H1 (cell line): ENCODE measurements at regions not wholly inside any gene's neighbourhood (a gene's known extent, or its start where the extent isn't known, plus 50 kb on each side); places are given as distances from the start of the nearest gene placed in this dataset.

Experiments
- CTCF ChIA-PET: fragments of 300-600 bp; sonication (Branson Sonifier 250); formaldehyde crosslinking; loops from one replicate; lab custom pipeline; 2021; ENCODE audit not compliant: partially characterized antibody; lab: Charles Lee
- POLR2A ChIA-PET: fragments of 300-600 bp; sonication (Branson Sonifier 250); formaldehyde crosslinking; loops from one replicate; lab custom pipeline; 2021; ENCODE audit warnings: inconsistent platforms; ENCODE audit not compliant: partially characterized antibody; lab: Charles Lee
- DNase-seq, 2 experiments: peaks; one replicate each; pipeline versions ENCODE4 v3.0.0 to v3.0.0-alpha.2; 2010 to 2022; ENCODE audit warnings: low spot score in 2 of 2, low read depth in 1 of 2, mixed read lengths in 1 of 2
- FAIRE-seq: peaks from 2 replicates; lab custom pipeline; 2011; peaks lifted over from hg19 to GRCh38; lab: Jason Lieb, UNC
- H2AFZ ChIP-seq: 2 replicates; pipeline ENCODE4 v1.8.1; 2012; ENCODE audit warnings: low read length, inconsistent platforms
- H2AK5ac ChIP-seq: 2 replicates; pipeline ENCODE4 v1.6.1; 2013; ENCODE audit warnings: low read depth, low read length
- H2BK120ac ChIP-seq: replicated peaks from 2 replicates; pipeline ENCODE3; 2013; ENCODE audit warnings: low read depth, low read length, inconsistent platforms
- H2BK12ac ChIP-seq: 2 replicates; pipeline ENCODE4 v1.6.1; 2013; ENCODE audit warnings: low read depth, low read length
- H2BK15ac ChIP-seq: 2 replicates; pipeline ENCODE4 v1.6.1; 2013; ENCODE audit warnings: low read length
- H2BK20ac ChIP-seq: 2 replicates; pipeline ENCODE4 v1.6.1; 2013; ENCODE audit warnings: low read length
- H2BK5ac ChIP-seq: 2 replicates; pipeline ENCODE4 v1.6.1; 2013; ENCODE audit warnings: low read depth, low read length
- H3K14ac ChIP-seq: 2 replicates; pipeline ENCODE4 v1.6.1; 2013; ENCODE audit warnings: inconsistent platforms; ENCODE audit not compliant: insufficient read length
- H3K18ac ChIP-seq: 2 replicates; pipeline ENCODE4 v1.6.1; 2013; ENCODE audit warnings: low read length; ENCODE audit errors: extremely low read depth
- H3K23ac ChIP-seq: 2 replicates; pipeline ENCODE4 v1.6.1; 2013; ENCODE audit warnings: inconsistent platforms; ENCODE audit not compliant: insufficient read length
- H3K23me2 ChIP-seq: 2 replicates; pipeline ENCODE4 v1.6.1; 2013; ENCODE audit warnings: low read depth, low read length
- H3K27ac ChIP-seq: 2 replicates; pipeline ENCODE4 v1.6.1; 2011; ENCODE audit warnings: low read depth, low read length, inconsistent platforms
- H3K27me3 ChIP-seq, 4 experiments: replicated peaks in 1 of 4; 1 replicate in 1 of 4; 2 replicates in 3 of 4; pipeline versions ENCODE4 v1.6.1 to v1.8.1; 2011 to 2013; ENCODE audit warnings: low read length in 3 of 4, mild to moderate bottlenecking in 3 of 4, inconsistent platforms in 2 of 4, mixed read lengths in 2 of 4, moderate library complexity in 1 of 4; ENCODE audit not compliant: control insufficient read depth in 3 of 4, insufficient read depth in 3 of 4; ENCODE audit errors: extremely low read depth in 1 of 4
- H3K36me3 ChIP-seq, 4 experiments: 2 replicates each; pipeline versions ENCODE4 v1.6.1 to v1.8.1; 2011 to 2013; ENCODE audit warnings: mild to moderate bottlenecking in 4 of 4, low read length in 3 of 4, moderate library complexity in 2 of 4, control low read depth in 1 of 4, inconsistent platforms in 1 of 4; ENCODE audit not compliant: insufficient read depth in 4 of 4, control insufficient read depth in 2 of 4
- H3K4ac ChIP-seq: replicated peaks from 2 replicates; pipeline ENCODE3; 2013; ENCODE audit warnings: low read length, low read depth, mixed read lengths, inconsistent platforms; ENCODE audit not compliant: insufficient read length
- H3K4me1 ChIP-seq, 4 experiments: replicated peaks in 1 of 4; 1 replicate in 1 of 4; 2 replicates in 3 of 4; pipeline versions ENCODE4 v1.6.1 to v1.8.1; 2011 to 2013; ENCODE audit warnings: low read length in 3 of 4, inconsistent platforms in 2 of 4, mixed read lengths in 1 of 4; ENCODE audit not compliant: insufficient read depth in 4 of 4, control insufficient read depth in 3 of 4
- H3K4me2 ChIP-seq, 2 experiments: 2 replicates each; pipeline versions ENCODE4 v1.6.1 to v1.8.1; 2011 to 2013; ENCODE audit warnings: low read depth in 2 of 2, low read length in 2 of 2, control low read depth in 1 of 2, inconsistent platforms in 1 of 2, mild to moderate bottlenecking in 1 of 2; ENCODE audit not compliant: insufficient read depth in 1 of 2
- H3K4me3 ChIP-seq, 4 experiments: fragments of 200-600, 300-600 bp in 1 of 4; sonication (generic), shearing (Covaris generic), sonication (Bioruptor Twin) in 1 of 4; 2 replicates each; pipeline versions ENCODE4 v1.5.1 to v1.8.1; 2011 to 2016; ENCODE audit warnings: low read length in 4 of 4, low read depth in 3 of 4, control low read depth in 2 of 4, inconsistent platforms in 2 of 4, mild to moderate bottlenecking in 2 of 4, mixed read lengths in 1 of 4, moderate library complexity in 1 of 4; ENCODE audit not compliant: insufficient read depth in 2 of 4; ENCODE audit errors: extremely low read depth in 1 of 4
- H3K56ac ChIP-seq: replicated peaks from 2 replicates; pipeline ENCODE3; 2013; ENCODE audit warnings: low read depth, mild to moderate bottlenecking, mixed read lengths, low read length, inconsistent platforms; ENCODE audit not compliant: insufficient read length
- H3K79me1 ChIP-seq: 2 replicates; pipeline ENCODE4 v1.6.1; 2013; ENCODE audit warnings: low read depth, low read length, control low read depth
- H3K79me2 ChIP-seq, 2 experiments: 2 replicates each; pipeline versions ENCODE4 v1.6.1 to v1.8.1; 2012 to 2013; ENCODE audit warnings: low read length in 2 of 2, mild to moderate bottlenecking in 2 of 2, inconsistent platforms in 1 of 2; ENCODE audit not compliant: insufficient read depth in 2 of 2, control insufficient read depth in 1 of 2
- H3K9ac ChIP-seq, 4 experiments: replicated peaks in 1 of 4; 1 replicate in 1 of 4; 2 replicates in 3 of 4; pipeline versions ENCODE4 v1.6.1 to v1.8.1; 2011 to 2013; ENCODE audit warnings: low read depth in 3 of 4, low read length in 3 of 4, control low read depth in 2 of 4, mild to moderate bottlenecking in 2 of 4, moderate library complexity in 2 of 4, inconsistent platforms in 1 of 4; ENCODE audit errors: extremely low read depth in 1 of 4
- H3K9me3 ChIP-seq, 2 experiments: 2 replicates each; pipeline versions ENCODE4 v1.6.1 to v1.8.1; 2012 to 2013; ENCODE audit warnings: mild to moderate bottlenecking in 2 of 2, moderate library complexity in 2 of 2, control low read depth in 1 of 2, inconsistent platforms in 1 of 2, low read depth in 1 of 2, low read length in 1 of 2, mixed read lengths in 1 of 2; ENCODE audit not compliant: insufficient read depth in 2 of 2
- H4K20me1 ChIP-seq, 2 experiments: replicated peaks in 1 of 2; 2 replicates each; pipeline versions ENCODE3 to v1.8.1; 2011 to 2013; ENCODE audit warnings: inconsistent platforms in 2 of 2, low read length in 2 of 2, mild to moderate bottlenecking in 1 of 2; ENCODE audit not compliant: insufficient read depth in 2 of 2, control insufficient read depth in 1 of 2
- H4K5ac ChIP-seq: 2 replicates; pipeline ENCODE4 v1.6.1; 2013; ENCODE audit warnings: low read length, low read depth, mixed read lengths, inconsistent platforms; ENCODE audit not compliant: insufficient read length
- H4K8ac ChIP-seq: 2 replicates; pipeline ENCODE4 v1.8.0; 2013; ENCODE audit warnings: mild to moderate bottlenecking, moderate library complexity, low read length, inconsistent platforms; ENCODE audit not compliant: insufficient read depth; ENCODE audit errors: extremely low read depth
- H4K91ac ChIP-seq: replicated peaks from 2 replicates; pipeline ENCODE3; 2013; ENCODE audit warnings: low read length, mixed read lengths, inconsistent platforms; ENCODE audit not compliant: insufficient read length
- BACH1 ChIP-seq: IDR thresholded peaks from 2 replicates; pipeline ENCODE4 v1.6.1; 2012; ENCODE audit warnings: low read length, improper control_type of control experiment
- BRCA1 ChIP-seq: IDR thresholded peaks from 2 replicates; pipeline ENCODE4 v1.6.1; 2012; ENCODE audit warnings: low read depth, low read length, improper control_type of control experiment
- CEBPB ChIP-seq: IDR thresholded peaks from 2 replicates; pipeline ENCODE4 v1.6.1; 2012; ENCODE audit warnings: low read depth, low read length
- CHD1 ChIP-seq: IDR thresholded peaks from 2 replicates; pipeline ENCODE4 v1.6.1; 2012; ENCODE audit warnings: low read depth, low read length, improper control_type of control experiment
- CHD2 ChIP-seq: IDR thresholded peaks from 2 replicates; pipeline ENCODE4 v1.6.1; 2012; ENCODE audit warnings: low read length, improper control_type of control experiment
- E2F6 ChIP-seq: IDR thresholded peaks from 2 replicates; pipeline ENCODE4 v1.6.1; 2012; ENCODE audit warnings: inconsistent platforms
- EP300 ChIP-seq, 2 experiments: IDR thresholded peaks; 1 replicate in 1 of 2; 2 replicates in 1 of 2; pipeline ENCODE4 v1.6.1; 2011 to 2012; ENCODE audit warnings: low read depth in 2 of 2, low read length in 2 of 2, mild to moderate bottlenecking in 2 of 2, borderline replicate concordance in 1 of 2, inconsistent platforms in 1 of 2, moderate library complexity in 1 of 2
- JUN ChIP-seq: IDR thresholded peaks from 2 replicates; pipeline ENCODE4 v1.6.1; 2011; ENCODE audit warnings: low read depth, mild to moderate bottlenecking, improper control_type of control experiment, low read length
- RFX5 ChIP-seq: IDR thresholded peaks from 2 replicates; pipeline ENCODE4 v1.6.1; 2011; ENCODE audit warnings: low read depth, low read length, improper control_type of control experiment, borderline replicate concordance
- SP4 ChIP-seq: IDR thresholded peaks from 2 replicates; pipeline ENCODE4 v1.6.1; 2012; ENCODE audit warnings: low read length, inconsistent platforms
- TCF12 ChIP-seq: IDR thresholded peaks from 2 replicates; pipeline ENCODE4 v1.6.1; 2011; ENCODE audit warnings: low read depth, mild to moderate bottlenecking, low read length
- TEAD4 ChIP-seq: IDR thresholded peaks from 2 replicates; pipeline ENCODE4 v1.6.1; 2012; ENCODE audit warnings: low read depth, low read length, inconsistent platforms, mixed read lengths
- WGBS, 2 experiments: shearing (Covaris generic) in 1 of 2; methylation state at CpG; one replicate each; pipeline versions ENCODE4 v1.1.6 to v1.1.7; 2013 to 2015; ENCODE audit warnings: low lambda C conversion rate in 2 of 2, mixed read lengths in 2 of 2, inconsistent platforms in 1 of 2, low coverage in 1 of 2, missing lambda C conversion rate in 1 of 2; ENCODE audit not compliant: insufficient replicate concordance in 2 of 2, insufficient coverage in 1 of 2, insufficient read length in 1 of 2; ENCODE audit errors: extremely low coverage in 1 of 2, missing lambda C conversion rate in 1 of 2; 5-methylcytosine and 5-hydroxymethylcytosine counted together
- TF ChIP-seq, protein P1 (sequence below): IDR thresholded peaks from 2 replicates; pipeline ENCODE4 v1.6.1; 2012; ENCODE audit warnings: low read length, inconsistent platforms
- TF ChIP-seq, protein P2 (sequence below): IDR thresholded peaks from 2 replicates; pipeline ENCODE4 v1.6.1; 2012; ENCODE audit warnings: inconsistent platforms

DNA sequence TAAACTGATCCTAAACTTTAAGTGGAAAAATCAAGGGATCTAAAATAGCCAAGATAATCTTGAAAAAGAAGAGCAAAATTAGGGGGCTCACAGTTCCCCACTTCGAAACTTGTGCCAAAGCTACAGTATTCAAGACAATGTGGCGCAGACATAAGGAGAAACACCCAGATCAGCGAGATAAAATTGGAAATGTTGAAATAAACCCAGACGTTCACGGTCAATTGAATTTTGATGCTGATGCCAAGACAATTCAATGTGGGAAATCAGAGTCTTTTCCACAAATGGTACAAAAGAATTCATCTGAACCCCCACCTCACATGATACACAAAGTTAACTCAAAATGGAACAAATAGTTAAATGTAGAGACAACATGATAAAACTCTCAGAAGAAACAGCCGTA, 601.6 kb downstream of the BRD1 start:
- H3K23me2 ChIP-seq, result no peaks in the 10 kb centered on the region
- H3K9ac ChIP-seq, result no peak overlapping the region
- H3K36me3 ChIP-seq, result no peaks in the 10 kb centered on the region
- H2BK15ac ChIP-seq, result no peak overlapping the region
- H3K56ac ChIP-seq, result no peak overlapping the region
- H3K9me3 ChIP-seq, result no peaks in the 10 kb centered on the region
- no peak for FAIRE-seq
- no peak overlapping the region for H4K5ac ChIP-seq
- H2BK20ac ChIP-seq, result no peak overlapping the region
- H4K8ac ChIP-seq, result no peak overlapping the region
- H3K4ac ChIP-seq, result no peak overlapping the region
- no peak overlapping the region for H4K91ac ChIP-seq
- H3K27ac ChIP-seq, result no peak overlapping the region
- no peak overlapping the region for H2BK12ac ChIP-seq
- no peaks in the 10 kb centered on the region for H3K27me3 ChIP-seq
- no peak overlapping the region for H3K23ac ChIP-seq
- peaks cover 0 to 1% of the 10 kb centered on the region in 2 experiments for H4K20me1 ChIP-seq
- CTCF ChIA-PET, result no interaction called here
- H3K79me1 ChIP-seq, result no peaks in the 10 kb centered on the region
- no peak overlapping the region for H3K4me2 ChIP-seq
- no peaks in the 10 kb centered on the region for H3K79me2 ChIP-seq
- no peak overlapping the region for H2AK5ac ChIP-seq
- DNase-seq, result no peak
- 80% methylated on average over 6 of the region's 6 CpGs; no CpG with 5 or more reads in 1 of the 2 experiments for WGBS, 2 experiments
- no peak overlapping the region for H3K4me3 ChIP-seq
- no peak overlapping the region for H3K18ac ChIP-seq
- no peak overlapping the region for H3K14ac ChIP-seq
- no peak overlapping the region for H2AFZ ChIP-seq
- H2BK120ac ChIP-seq, result no peak overlapping the region
- no peak overlapping the region for H2BK5ac ChIP-seq
- POLR2A ChIA-PET, result no interaction called here
- H3K4me1 ChIP-seq, result no peaks in the 10 kb centered on the region
- TF ChIP-seq EP300 (IDR thresholded peaks at IDR 0.05; ENCODE audit: borderline replicate concordance in 1 of 2, low read depth in 2 of 2, low read length in 2 of 2) (no peak), JUN (no peak), CHD1 (no peak), CEBPB (no peak), BRCA1 (no peak), E2F6 (no peak), BACH1 (no peak), CHD2 (no peak), TEAD4 (no peak), TCF12 (no peak), SP4 (no peak), RFX5 (no peak)
- TF ChIP-seq, protein P1, sequence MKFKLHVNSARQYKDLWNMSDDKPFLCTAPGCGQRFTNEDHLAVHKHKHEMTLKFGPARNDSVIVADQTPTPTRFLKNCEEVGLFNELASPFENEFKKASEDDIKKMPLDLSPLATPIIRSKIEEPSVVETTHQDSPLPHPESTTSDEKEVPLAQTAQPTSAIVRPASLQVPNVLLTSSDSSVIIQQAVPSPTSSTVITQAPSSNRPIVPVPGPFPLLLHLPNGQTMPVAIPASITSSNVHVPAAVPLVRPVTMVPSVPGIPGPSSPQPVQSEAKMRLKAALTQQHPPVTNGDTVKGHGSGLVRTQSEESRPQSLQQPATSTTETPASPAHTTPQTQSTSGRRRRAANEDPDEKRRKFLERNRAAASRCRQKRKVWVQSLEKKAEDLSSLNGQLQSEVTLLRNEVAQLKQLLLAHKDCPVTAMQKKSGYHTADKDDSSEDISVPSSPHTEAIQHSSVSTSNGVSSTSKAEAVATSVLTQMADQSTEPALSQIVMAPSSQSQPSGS, result no peak
- TF ChIP-seq, protein P2, sequence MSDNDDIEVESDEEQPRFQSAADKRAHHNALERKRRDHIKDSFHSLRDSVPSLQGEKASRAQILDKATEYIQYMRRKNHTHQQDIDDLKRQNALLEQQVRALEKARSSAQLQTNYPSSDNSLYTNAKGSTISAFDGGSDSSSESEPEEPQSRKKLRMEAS, result no peak
